Panc1 (cell line): ENCODE measurements at regions not wholly inside any gene's neighbourhood (a gene's known extent, or its start where the extent isn't known, plus 50 kb on each side); places are given as distances from the start of the nearest gene placed in this dataset.

Experiments used
- ATAC-seq: fragments of 200-7000 bp; cut with Tn5 transposase; 2 replicates; pipeline ENCODE4 v1.9.1; 2020; ENCODE audit warnings: mild to moderate bottlenecking, moderate library complexity
- BruUV-seq: library from RNA; stranded (reverse); fragments of 400-500 nt; replicated peaks from 2 replicates; lab custom pipeline; 2021; lab: Mats Ljungman, UMichigan
- CTCF ChIA-PET: fragments of 300-600 bp; sonication (Branson Sonifier 250); formaldehyde crosslinking; loops from one replicate; lab custom pipeline; 2022; ENCODE audit warnings: antibody characterized with exemption; lab: Charles Lee
- POLR2A ChIA-PET: fragments of 300-600 bp; sonication (Branson Sonifier 250); formaldehyde crosslinking; loops from one replicate; lab custom pipeline; 2022; ENCODE audit warnings: antibody characterized with exemption; lab: Charles Lee
- DNase-seq: peaks from one replicate; pipeline ENCODE4 v3.0.0-alpha.2; 2010; ENCODE audit warnings: low read depth, low spot score
- H3K27ac ChIP-seq: 2 replicates; pipeline ENCODE4 v1.5.1; 2011; ENCODE audit warnings: mild to moderate bottlenecking, low read length, inconsistent platforms
- H3K27me3 ChIP-seq: fragments of 200-500 bp; sonication (Bioruptor generic); 2 replicates; pipeline ENCODE4 v1.6.0; 2014; ENCODE audit warnings: low read length, inconsistent platforms; ENCODE audit not compliant: control insufficient read depth, insufficient read depth
- H3K36me3 ChIP-seq: fragments of 200-500 bp; sonication (Bioruptor generic); 2 replicates; pipeline ENCODE4 v1.5.1; 2014; ENCODE audit warnings: inconsistent platforms, mild to moderate bottlenecking, low read length, moderate library complexity; ENCODE audit not compliant: control insufficient read depth, insufficient read depth
- H3K4me1 ChIP-seq: 2 replicates; pipeline ENCODE4 v1.5.1; 2011; ENCODE audit warnings: inconsistent platforms, mild to moderate bottlenecking, low read length, moderate library complexity; ENCODE audit not compliant: control insufficient read depth, insufficient read depth
- H3K4me3 ChIP-seq, 2 experiments: 2 replicates each; pipeline ENCODE4 v1.5.1; 2011 to 2012; ENCODE audit warnings: low read depth in 2 of 2, low read length in 2 of 2, mild to moderate bottlenecking in 2 of 2, inconsistent platforms in 1 of 2, moderate library complexity in 1 of 2
- H3K9me3 ChIP-seq: fragments of 200-500 bp; sonication (Bioruptor generic); 2 replicates; pipeline ENCODE4 v1.5.1; 2014; ENCODE audit warnings: low read depth, mild to moderate bottlenecking, inconsistent platforms, low read length, moderate library complexity; ENCODE audit not compliant: control insufficient read depth, insufficient read depth
- POLR2AphosphoS5 ChIP-seq: IDR thresholded peaks from 2 replicates; pipeline ENCODE4 v1.6.1; 2012; ENCODE audit warnings: mild to moderate bottlenecking, low read depth, low read length, moderate library complexity
- SIN3A ChIP-seq: IDR thresholded peaks from 2 replicates; pipeline ENCODE4 v1.6.1; 2012; ENCODE audit warnings: low read depth, mild to moderate bottlenecking, low read length, moderate library complexity, borderline replicate concordance; ENCODE audit not compliant: insufficient read depth
- TCF7L2 ChIP-seq: IDR thresholded peaks from 2 replicates; pipeline ENCODE4 v1.6.1; 2011; ENCODE audit warnings: mild to moderate bottlenecking, low read depth, low read length, inconsistent platforms
- in situ Hi-C: cut with HindIII; loops from 2 replicates; pipeline ENCODE4 v1.10.0; 2016; ENCODE audit warnings: low sequenced_read_pairs, low pct_unique_long_range_greater_than_20kb
- intact Hi-C: fragments of 100-400 bp; cut with micrococcal nuclease; formaldehyde crosslinking; loops from one replicate; pipeline ENCODE4 v1.10.0; 2022; ENCODE audit not compliant: unreplicated experiment
- TF ChIP-seq, protein P1 (sequence below): fragments of 450-650 bp; IDR thresholded peaks from 2 replicates; pipeline ENCODE4 v1.5.1; 2017; ENCODE audit warnings: mild to moderate bottlenecking
- TF ChIP-seq, protein P2 (sequence below), 2 experiments: IDR thresholded peaks; 2 replicates each; pipeline ENCODE4 v1.6.1; 2011 to 2012; ENCODE audit warnings: low read depth in 2 of 2, control low read depth in 1 of 2, low read length in 1 of 2, mild to moderate bottlenecking in 1 of 2, moderate library complexity in 1 of 2; ENCODE audit not compliant: insufficient read depth in 1 of 2

DNA sequence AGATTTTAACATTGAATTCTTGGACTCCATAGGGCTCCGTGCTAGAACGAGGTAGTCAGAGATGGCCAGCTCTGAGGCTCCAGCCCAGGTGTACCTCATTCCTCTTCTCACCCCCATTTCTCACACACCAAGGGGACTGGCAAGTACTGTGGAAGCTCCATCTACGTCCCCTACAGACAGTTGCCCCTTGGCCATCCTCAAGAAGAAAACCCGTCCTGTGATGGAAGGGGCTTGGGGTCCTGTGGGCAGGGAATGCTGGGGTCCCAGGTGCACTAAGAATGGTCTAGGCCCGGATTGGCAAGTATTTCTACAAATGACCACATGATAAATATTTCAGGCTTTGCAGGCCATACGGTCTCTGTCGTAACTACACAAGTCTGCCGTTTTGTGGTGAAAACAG, 110.3 kb downstream of the PDCL3 start:
- CTCF ChIA-PET = no interaction called here

DNA sequence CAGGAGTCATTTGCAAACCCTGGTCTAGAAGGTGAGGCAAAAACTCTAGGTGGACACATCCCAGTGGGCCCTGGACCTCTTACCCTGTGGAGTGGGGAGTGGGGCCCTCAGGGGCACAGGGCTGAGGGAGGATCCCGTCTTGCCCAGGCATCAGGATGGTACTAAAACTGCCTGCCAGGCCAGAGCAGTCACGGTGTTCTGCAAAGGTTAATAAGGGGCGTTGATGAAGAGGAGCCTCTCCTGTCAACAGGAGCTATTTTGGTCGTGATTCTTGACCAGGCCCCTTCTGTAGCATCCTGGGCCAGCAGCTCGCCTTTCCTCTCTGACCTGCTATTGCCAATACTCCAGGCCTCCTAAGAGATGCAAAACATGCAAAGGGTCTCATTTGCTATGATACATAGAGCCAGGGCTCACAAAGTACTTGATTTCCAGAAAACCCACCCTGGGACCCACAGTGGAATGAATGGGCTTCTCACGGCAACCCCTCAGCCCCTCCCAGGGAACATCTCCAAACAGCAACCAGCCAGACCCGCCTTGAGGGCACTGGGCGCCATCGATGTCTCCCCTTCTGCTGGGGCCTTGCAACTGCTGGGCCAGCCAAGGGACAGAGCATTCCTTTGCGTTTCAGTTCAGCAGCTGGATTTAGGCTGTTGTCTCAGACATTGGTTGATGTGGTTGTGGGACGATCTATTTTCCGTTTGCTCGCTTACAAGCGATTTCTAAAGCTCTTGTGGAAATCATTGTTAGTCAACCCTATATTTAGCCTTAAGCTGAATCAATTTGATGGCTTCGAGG, 111.1 kb downstream of the PDCL3 start:
- in situ Hi-C loops = no loop called here
- H3K4me1 ChIP-seq = no peaks in the 10 kb centered on the region
- no peak for ATAC-seq
- CTCF ChIA-PET = no interaction called here
- DNase-seq = no peak
- no peaks in the 10 kb centered on the region for H3K27me3 ChIP-seq
- POLR2A ChIA-PET = no interaction called here
- no TSS peak for BruUV-seq
- no peaks in the 10 kb centered on the region for H3K9me3 ChIP-seq
- H3K4me3 ChIP-seq = no peak overlapping the region
- no peak overlapping the region for H3K27ac ChIP-seq
- intact Hi-C loops = no loop called here
- TF ChIP-seq, protein P1, sequence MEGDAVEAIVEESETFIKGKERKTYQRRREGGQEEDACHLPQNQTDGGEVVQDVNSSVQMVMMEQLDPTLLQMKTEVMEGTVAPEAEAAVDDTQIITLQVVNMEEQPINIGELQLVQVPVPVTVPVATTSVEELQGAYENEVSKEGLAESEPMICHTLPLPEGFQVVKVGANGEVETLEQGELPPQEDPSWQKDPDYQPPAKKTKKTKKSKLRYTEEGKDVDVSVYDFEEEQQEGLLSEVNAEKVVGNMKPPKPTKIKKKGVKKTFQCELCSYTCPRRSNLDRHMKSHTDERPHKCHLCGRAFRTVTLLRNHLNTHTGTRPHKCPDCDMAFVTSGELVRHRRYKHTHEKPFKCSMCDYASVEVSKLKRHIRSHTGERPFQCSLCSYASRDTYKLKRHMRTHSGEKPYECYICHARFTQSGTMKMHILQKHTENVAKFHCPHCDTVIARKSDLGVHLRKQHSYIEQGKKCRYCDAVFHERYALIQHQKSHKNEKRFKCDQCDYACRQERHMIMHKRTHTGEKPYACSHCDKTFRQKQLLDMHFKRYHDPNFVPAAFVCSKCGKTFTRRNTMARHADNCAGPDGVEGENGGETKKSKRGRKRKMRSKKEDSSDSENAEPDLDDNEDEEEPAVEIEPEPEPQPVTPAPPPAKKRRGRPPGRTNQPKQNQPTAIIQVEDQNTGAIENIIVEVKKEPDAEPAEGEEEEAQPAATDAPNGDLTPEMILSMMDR = no peak
- no peaks in the 10 kb centered on the region for H3K36me3 ChIP-seq

More for the DNA sequence above, 110.3 kb downstream of the PDCL3 start:
- in situ Hi-C loops = no loop called here
- no TSS peak for BruUV-seq
- Histone ChIP-seq H3K9me3 (no peaks in the 10 kb centered on the region), H3K36me3 (no peaks in the 10 kb centered on the region), H3K27me3 (no peaks in the 10 kb centered on the region), H3K27ac (no peak overlapping the region), H3K4me3 (no peak overlapping the region), H3K4me1 (no peaks in the 10 kb centered on the region)
- ATAC-seq = no peak
- intact Hi-C loops = no loop called here
- DNase-seq = no peak
- TF ChIP-seq TCF7L2 (no peak), POLR2AphosphoS5 (no peak), SIN3A (no peak)
- TF ChIP-seq, protein P2, sequence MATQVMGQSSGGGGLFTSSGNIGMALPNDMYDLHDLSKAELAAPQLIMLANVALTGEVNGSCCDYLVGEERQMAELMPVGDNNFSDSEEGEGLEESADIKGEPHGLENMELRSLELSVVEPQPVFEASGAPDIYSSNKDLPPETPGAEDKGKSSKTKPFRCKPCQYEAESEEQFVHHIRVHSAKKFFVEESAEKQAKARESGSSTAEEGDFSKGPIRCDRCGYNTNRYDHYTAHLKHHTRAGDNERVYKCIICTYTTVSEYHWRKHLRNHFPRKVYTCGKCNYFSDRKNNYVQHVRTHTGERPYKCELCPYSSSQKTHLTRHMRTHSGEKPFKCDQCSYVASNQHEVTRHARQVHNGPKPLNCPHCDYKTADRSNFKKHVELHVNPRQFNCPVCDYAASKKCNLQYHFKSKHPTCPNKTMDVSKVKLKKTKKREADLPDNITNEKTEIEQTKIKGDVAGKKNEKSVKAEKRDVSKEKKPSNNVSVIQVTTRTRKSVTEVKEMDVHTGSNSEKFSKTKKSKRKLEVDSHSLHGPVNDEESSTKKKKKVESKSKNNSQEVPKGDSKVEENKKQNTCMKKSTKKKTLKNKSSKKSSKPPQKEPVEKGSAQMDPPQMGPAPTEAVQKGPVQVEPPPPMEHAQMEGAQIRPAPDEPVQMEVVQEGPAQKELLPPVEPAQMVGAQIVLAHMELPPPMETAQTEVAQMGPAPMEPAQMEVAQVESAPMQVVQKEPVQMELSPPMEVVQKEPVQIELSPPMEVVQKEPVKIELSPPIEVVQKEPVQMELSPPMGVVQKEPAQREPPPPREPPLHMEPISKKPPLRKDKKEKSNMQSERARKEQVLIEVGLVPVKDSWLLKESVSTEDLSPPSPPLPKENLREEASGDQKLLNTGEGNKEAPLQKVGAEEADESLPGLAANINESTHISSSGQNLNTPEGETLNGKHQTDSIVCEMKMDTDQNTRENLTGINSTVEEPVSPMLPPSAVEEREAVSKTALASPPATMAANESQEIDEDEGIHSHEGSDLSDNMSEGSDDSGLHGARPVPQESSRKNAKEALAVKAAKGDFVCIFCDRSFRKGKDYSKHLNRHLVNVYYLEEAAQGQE (IDR thresholded peaks at IDR 0.05; ENCODE audit: insufficient read depth in 1 of 2, low read depth in 2 of 2, low read length in 1 of 2) = no peak
- TF ChIP-seq, protein P1 = no peak
- POLR2A ChIA-PET = no interaction called here
